ENCODE measurements at regions not wholly inside any gene's neighbourhood (a gene's known extent, or its start where the extent isn't known, plus 50 kb on each side); places are given as distances from the start of the nearest gene placed in this dataset.

- TF ChIP-seq NANOG (IDR thresholded peaks at IDR 0.05; ENCODE audit: borderline replicate concordance): no peak
- no peak for TF ChIP-seq CREB1 (CRISPR knock-in tag; IDR thresholded peaks at IDR 0.05; ENCODE audit: low read depth)
- TF ChIP-seq REST (IDR thresholded peaks at IDR 0.05; ENCODE audit: unreplicated experiment): no peak
- TF ChIP-seq EZH2phosphoT487 (IDR thresholded peaks at IDR 0.05; ENCODE audit: unreplicated experiment): no peak
- no peak for TF ChIP-seq ZNF331 (CRISPR knock-in tag; IDR thresholded peaks at IDR 0.05; ENCODE audit: low read depth)
- TF ChIP-seq ETS1 (IDR thresholded peaks at IDR 0.05): no peak
- no peak for TF ChIP-seq JUNB (IDR thresholded peaks at IDR 0.05; ENCODE audit: unreplicated experiment)
- TF ChIP-seq EZH2 (IDR thresholded peaks at IDR 0.05; ENCODE audit: low read depth, unreplicated experiment): no peak
Measured at GRCh38 chr17:62147284-62147683, 82.2 kb upstream of the MED13 start (continued).

GRCh38 chr17:62140836-62141235, 75.8 kb upstream of the MED13 start:
- no peak overlapping the region for H3K4me2 ChIP-seq
- peak overlapping the region; percentile 47 for H2AFZ ChIP-seq
- H3K4me3 Mint-ChIP-seq: no peak overlapping the region
- H3K27ac ChIP-seq (ENCODE audit: low read depth): no peak overlapping the region
- H3K79me2 ChIP-seq (replicated peaks; ENCODE audit: insufficient read depth): no peaks in the 10 kb centered on the region
- H3K4me1 Mint-ChIP-seq: peaks cover 6% of the 10 kb centered on the region
- no peak for DNase-seq (ENCODE audit: low spot score)
- 0 out of 2 replicates have a peak, but pooled peaks cover 5% of the 10 kb centered on the region for H3K27me3 ChIP-seq (ENCODE audit: insufficient read depth)
- H3K4me1 ChIP-seq (ENCODE audit: insufficient read depth): no peaks in the 10 kb centered on the region
- no peak overlapping the region for H3K27ac Mint-ChIP-seq
- H3F3A ChIP-seq (replicated peaks; ENCODE audit: low read depth): no peaks in the 10 kb centered on the region
- peaks cover 9% of the 10 kb centered on the region; the same call in 1 of the 2 replicates for H3K9me2 ChIP-seq (ENCODE audit: insufficient read depth)
- H3K9me3 Mint-ChIP-seq: no peaks in the 10 kb centered on the region; the same call in 1 of the 3 replicates
- no peaks in the 10 kb centered on the region for H3K36me3 ChIP-seq (ENCODE audit: insufficient read depth)
- no peak overlapping the region for H3K4me3 ChIP-seq
- H3K36me3 Mint-ChIP-seq (ENCODE audit: low read depth): no peaks in the 10 kb centered on the region; the same call in 2 of the 3 replicates
- H3K27me3 Mint-ChIP-seq (ENCODE audit: insufficient read depth, low read depth, poor library complexity): peaks cover 10% of the 10 kb centered on the region
- no peaks in the 10 kb centered on the region for H4K20me1 ChIP-seq (replicated peaks; ENCODE audit: insufficient read depth)
- no peak for ATAC-seq
- no peak for TF ChIP-seq EZH2 (IDR thresholded peaks at IDR 0.05; ENCODE audit: low read depth, unreplicated experiment)
- TF ChIP-seq ETS1 (IDR thresholded peaks at IDR 0.05): no peak
- TF ChIP-seq ZNF114 (CRISPR knock-in tag; IDR thresholded peaks at IDR 0.05): no peak
- no peak for TF ChIP-seq JUNB (IDR thresholded peaks at IDR 0.05; ENCODE audit: unreplicated experiment)
- TF ChIP-seq REST (IDR thresholded peaks at IDR 0.05; ENCODE audit: unreplicated experiment): no peak
- TF ChIP-seq POLR2AphosphoS5 (IDR thresholded peaks at IDR 0.05; ENCODE audit: low read depth): no peak
- TF ChIP-seq EZH2phosphoT487 (IDR thresholded peaks at IDR 0.05; ENCODE audit: unreplicated experiment): no peak
- TF ChIP-seq NANOG (IDR thresholded peaks at IDR 0.05; ENCODE audit: borderline replicate concordance): no peak
- no peak for TF ChIP-seq ZNF331 (CRISPR knock-in tag; IDR thresholded peaks at IDR 0.05; ENCODE audit: low read depth)
- TF ChIP-seq STAT1 (IDR thresholded peaks at IDR 0.05; ENCODE audit: unreplicated experiment): no peak
- TF ChIP-seq CREB1 (CRISPR knock-in tag; IDR thresholded peaks at IDR 0.05; ENCODE audit: low read depth): no peak
- TF ChIP-seq CTCF (conservative IDR thresholded peaks at IDR 0.05; ENCODE audit: low read depth in 2 of 2): no peak
